ENCODE measurements at regions not wholly inside any gene's neighbourhood (a gene's known extent, or its start where the extent isn't known, plus 50 kb on each side); places are given as distances from the start of the nearest gene placed in this dataset.
"Not testable (repeated sequence)": the region's sequence is repeated elsewhere in the genome, so short reads cannot be mapped to it uniquely, and the experiment has no call there.

GRCh38 chr6:11373208-11373607, 140.7 kb upstream of the NEDD9 start:
- Histone ChIP-seq H3K79me2 (ENCODE audit: insufficient read depth, low read length) (no peaks in the 10 kb centered on the region), H3K4me1 (ENCODE audit: insufficient read depth, low read length) (peaks cover 58% of the 10 kb centered on the region), H2AFZ (ENCODE audit: low read length) (no peak overlapping the region), H3K36me3 (replicated peaks in 1 of 2; ENCODE audit: control insufficient read depth in 1 of 2, insufficient read depth in 2 of 2, low read length in 2 of 2) (no peaks in the 10 kb centered on the region), H3K9ac (ENCODE audit: insufficient read depth, low read depth, low read length) (no peak overlapping the region), H3K4me3 (replicated peaks in 1 of 3; ENCODE audit: insufficient read depth in 1 of 3, low read depth in 2 of 3, low read length in 3 of 3) (no peak overlapping the region), H4K20me1 (ENCODE audit: insufficient read depth, low read length) (no peaks in the 10 kb centered on the region), H3K4me2 (ENCODE audit: low read depth, low read length) (no peak overlapping the region), H3K9me3 (ENCODE audit: low read length) (no peaks in the 10 kb centered on the region), H3K27me3 (ENCODE audit: control insufficient read depth in 1 of 2, insufficient read depth in 2 of 2, low read length in 2 of 2) (no peaks in the 10 kb centered on the region), H3K27ac (ENCODE audit: extremely low read length, insufficient read depth, low read length) (no peak overlapping the region)
- CTCF ChIA-PET (ENCODE audit: low intra/inter-chr PET ratio, low total read pairs) = no interaction called here
- POLR2A ChIA-PET = no interaction called here
- intact Hi-C loops (cut with micrococcal nuclease; ENCODE audit: unreplicated experiment) (no loop called here), in situ Hi-C loops (cut with HindIII; ENCODE audit: extremely low pct_ligation_motif_present, low pct_unique_long_range_greater_than_20kb) (no loop called here)
- no TSS peak for BruUV-seq (replicated peaks)
- 100% methylated on average over 1 of the region's 1 CpG for WGBS (ENCODE audit: low lambda C conversion rate)
- FAIRE-seq (no peak), DNase-seq (ENCODE audit: low spot score) (no peak), ATAC-seq (no peak)
- TF ChIP-seq BRD4 (CRISPR knock-in tag; IDR thresholded peaks at IDR 0.05) (no peak), ZNF382 (CRISPR knock-in tag; IDR thresholded peaks at IDR 0.05; ENCODE audit: borderline replicate concordance) (0 out of 2 replicates have a peak, but pooled peaks have one; percentile 43), GZF1 (CRISPR knock-in tag; IDR thresholded peaks at IDR 0.05) (no peak)

- H3K4me3 ChIP-seq (replicated peaks in 1 of 3; ENCODE audit: insufficient read depth in 1 of 3, low read depth in 2 of 3, low read length in 3 of 3); H3K9ac ChIP-seq (ENCODE audit: insufficient read depth, low read depth, low read length); CTCF ChIA-PET (ENCODE audit: low intra/inter-chr PET ratio, low total read pairs); H3K4me2 ChIP-seq (ENCODE audit: low read depth, low read length); in situ Hi-C loops (cut with HindIII; ENCODE audit: extremely low pct_ligation_motif_present, low pct_unique_long_range_greater_than_20kb); DNase-seq (ENCODE audit: low spot score); H3K9me3 ChIP-seq (ENCODE audit: low read length); FAIRE-seq; H3K27ac ChIP-seq (ENCODE audit: extremely low read length, insufficient read depth, low read length); H2AFZ ChIP-seq (ENCODE audit: low read length); H3K79me2 ChIP-seq (ENCODE audit: insufficient read depth, low read length); H4K20me1 ChIP-seq (ENCODE audit: insufficient read depth, low read length); ATAC-seq; H3K27me3 ChIP-seq (ENCODE audit: control insufficient read depth in 1 of 2, insufficient read depth in 2 of 2, low read length in 2 of 2); H3K36me3 ChIP-seq (replicated peaks in 1 of 2; ENCODE audit: control insufficient read depth in 1 of 2, insufficient read depth in 2 of 2, low read length in 2 of 2); POLR2A ChIA-PET; BruUV-seq (replicated peaks); intact Hi-C loops (cut with micrococcal nuclease; ENCODE audit: unreplicated experiment): not testable (repeated sequence)
- 0 out of 2 replicates have a peak, but pooled peaks have one; percentile 12 for TF ChIP-seq ELF4 (CRISPR knock-in tag; IDR thresholded peaks at IDR 0.05; ENCODE audit: borderline replicate concordance)
- peaks cover 64% of the 10 kb centered on the region for H3K4me1 ChIP-seq (ENCODE audit: insufficient read depth, low read length)
Measured at GRCh38 chr6:11372186-11372790, 139.8 kb upstream of the NEDD9 start.

All from HepG2 (cell line).